HG02840 (cell line): ENCODE measurements at regions not wholly inside any gene's neighbourhood (a gene's known extent, or its start where the extent isn't known, plus 50 kb on each side); places are given as distances from the start of the nearest gene placed in this dataset.

Experiments used
- ATAC-seq: cut with Tn5 transposase; IDR thresholded peaks from one replicate; pipeline ENCODE4 v1.9.1; 2021; ENCODE audit warnings: mild to moderate bottlenecking, moderate library complexity, moderate number of reproducible peaks; ENCODE audit not compliant: unreplicated experiment, low FRiP score

GRCh38 chr3:31240466-31240865, 292.3 kb upstream of the STT3B start:
- no peak for ATAC-seq

GRCh38 chr3:31240874-31241273, 291.9 kb upstream of the STT3B start:
- no peak for ATAC-seq

DNA sequence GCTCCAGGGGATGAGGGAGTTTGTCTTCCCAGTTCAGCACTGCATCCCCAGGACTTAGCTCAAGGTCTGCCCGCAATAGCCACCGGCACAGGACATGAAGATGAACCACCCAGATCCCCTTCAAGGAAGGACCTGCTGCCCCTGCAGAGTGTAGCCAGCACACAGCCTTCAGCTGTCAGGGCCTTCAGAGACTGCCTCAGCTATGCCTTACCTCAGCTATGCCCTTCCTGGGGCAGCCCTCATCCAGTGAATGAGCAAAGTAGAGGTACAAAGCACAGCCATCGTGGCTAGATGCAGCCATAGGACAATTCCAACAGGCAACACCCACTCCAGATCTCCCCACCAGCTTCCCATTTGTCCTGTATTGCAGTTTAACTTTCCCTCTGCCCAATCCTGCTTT, 291.2 kb upstream of the STT3B start:
- no peak for ATAC-seq

DNA sequence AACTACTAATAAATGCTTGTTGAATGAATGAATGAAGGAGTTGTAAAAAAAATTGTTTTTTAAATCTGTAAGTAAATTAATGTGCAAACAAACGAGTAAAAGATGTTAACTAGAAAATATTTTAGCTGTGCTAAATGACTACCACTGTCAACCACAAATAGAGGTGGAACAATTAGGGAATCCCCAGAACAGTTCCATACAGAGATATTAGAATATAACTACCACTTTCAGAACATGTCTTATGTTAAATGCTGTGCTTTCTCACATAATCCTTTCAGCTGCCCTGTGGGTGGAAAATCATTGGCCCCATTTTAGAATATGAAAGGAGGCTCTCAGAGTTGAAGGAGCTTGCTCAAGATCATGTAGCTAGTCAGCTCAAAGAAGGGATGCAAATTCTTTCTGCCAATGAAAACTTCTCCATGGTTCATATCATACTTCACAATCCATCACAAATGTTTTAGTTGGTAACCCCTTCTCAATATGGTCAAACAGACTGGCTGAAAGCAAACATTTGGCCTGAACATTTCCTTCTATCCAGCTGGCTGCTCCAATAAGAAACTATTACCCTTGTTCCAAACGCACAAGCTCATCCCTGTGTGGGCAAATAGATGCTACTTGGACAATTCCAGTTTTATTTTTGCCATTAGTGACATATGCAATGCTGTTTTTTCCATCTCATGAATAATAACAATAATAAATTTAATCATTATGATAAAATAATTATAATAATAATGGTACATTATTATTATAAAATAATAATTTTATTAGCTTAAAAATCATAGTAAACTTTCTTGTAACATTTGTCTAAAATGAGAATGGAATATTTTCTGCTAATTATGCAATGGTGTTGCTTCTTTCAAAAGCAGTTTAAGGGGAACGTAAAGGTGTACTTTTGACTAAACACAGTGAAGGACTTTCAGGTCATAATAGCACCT, 290.4 kb upstream of the STT3B start:
- peak; percentile 77 for ATAC-seq

DNA sequence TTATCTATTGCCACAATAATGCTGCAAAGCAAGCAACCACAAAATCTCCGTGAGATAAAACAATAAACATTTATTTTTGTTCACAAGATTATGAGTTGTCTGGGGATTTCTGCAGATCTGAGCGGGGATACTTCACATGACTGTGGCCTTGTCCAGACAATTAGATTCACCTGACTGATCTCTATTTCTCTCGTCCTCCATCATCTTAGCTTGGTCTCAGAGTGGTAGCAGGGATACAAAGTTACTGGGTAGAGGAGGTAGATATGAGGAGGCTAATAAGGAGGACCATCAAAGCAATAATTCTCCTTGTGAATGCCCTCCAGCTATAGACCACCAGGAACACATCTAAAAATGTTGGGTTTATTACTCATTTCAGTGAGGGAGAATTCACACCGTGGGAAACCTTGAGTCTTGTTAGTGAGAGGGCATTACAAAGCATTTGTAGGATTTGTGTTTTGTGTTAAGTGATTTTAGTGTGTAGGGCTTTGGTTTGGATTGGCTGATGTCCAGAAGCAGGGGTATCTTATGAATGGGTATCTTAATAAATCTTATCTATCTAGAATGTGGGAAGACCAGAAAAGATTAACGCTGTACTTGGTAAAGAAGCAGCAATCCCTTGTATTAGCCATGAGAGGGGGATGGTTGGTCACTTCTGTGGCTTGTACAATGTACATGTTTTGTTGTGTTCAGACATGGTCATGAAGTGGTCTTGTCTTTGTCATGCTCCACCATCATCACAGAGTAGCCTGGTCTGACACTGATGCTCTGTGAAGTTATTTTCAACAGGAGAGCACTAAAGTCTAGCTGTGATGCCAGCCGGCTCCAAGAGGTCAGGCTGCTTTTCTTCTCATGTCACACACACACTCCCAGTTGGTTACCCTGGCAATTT, 287.6 kb upstream of the STT3B start:
- ATAC-seq, result no peak

DNA sequence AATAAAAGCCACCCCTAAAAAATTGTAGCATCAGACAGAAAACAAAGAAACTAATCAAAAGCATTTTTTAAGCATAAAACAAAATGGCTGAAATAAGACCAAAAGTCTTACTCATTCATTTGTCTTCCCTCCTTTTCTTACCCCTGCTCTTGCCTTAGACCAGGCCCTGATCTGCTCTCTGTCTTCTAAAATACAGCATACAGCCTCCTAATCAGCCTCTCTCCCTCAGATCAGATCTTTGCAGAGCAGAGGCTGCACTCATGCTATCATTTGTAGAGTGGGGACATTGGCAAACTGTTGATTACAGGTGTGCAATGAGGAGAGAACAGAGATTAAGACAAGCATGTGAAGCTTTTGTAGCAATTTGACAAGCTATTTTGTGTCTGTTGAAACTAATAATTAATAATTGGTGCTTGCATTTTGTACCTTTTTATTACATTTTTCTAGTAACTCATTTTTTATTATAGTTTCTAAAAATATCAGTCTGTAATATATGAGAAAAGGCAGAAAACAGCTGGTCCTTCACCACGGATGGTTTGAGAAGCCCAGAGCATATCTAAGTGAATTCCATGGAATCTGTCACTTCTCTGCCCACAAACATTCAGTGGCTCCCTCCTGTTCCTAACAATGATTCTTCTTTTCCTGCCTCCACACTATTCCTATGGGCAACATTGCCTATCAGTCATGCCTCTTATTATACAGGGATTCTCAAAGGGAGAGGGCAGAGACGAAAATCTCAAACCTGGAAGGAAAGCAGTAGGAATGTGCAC, 286.2 kb upstream of the STT3B start:
- ATAC-seq, result no peak

- no peak for ATAC-seq
These were observed 285.7 kb upstream of the STT3B start for GRCh38 chr3:31247063-31247447.

- ATAC-seq, result peak; percentile 66
These were observed 284.7 kb upstream of the STT3B start for GRCh38 chr3:31247850-31248562.

DNA sequence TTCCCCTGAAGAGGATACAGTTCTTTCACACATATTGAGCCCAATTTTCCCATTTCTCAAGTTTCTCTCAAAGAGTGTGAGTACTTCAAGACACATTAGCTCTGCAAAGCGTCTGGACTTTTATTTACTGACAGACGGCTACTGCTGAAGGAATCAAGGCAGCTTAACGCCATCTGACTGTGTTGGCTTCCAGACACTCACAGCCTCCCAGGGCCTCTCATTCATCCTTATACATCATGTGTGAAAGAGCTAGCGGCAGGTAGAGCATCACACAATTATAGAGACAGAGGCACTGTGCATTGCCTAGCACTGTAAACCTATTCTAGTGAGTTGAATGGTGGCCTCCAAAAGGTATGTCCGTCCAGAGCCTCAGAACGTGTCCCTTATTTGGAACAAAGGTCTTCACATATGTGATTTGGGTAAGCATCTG, 284.1 kb upstream of the STT3B start:
- no peak for ATAC-seq

DNA sequence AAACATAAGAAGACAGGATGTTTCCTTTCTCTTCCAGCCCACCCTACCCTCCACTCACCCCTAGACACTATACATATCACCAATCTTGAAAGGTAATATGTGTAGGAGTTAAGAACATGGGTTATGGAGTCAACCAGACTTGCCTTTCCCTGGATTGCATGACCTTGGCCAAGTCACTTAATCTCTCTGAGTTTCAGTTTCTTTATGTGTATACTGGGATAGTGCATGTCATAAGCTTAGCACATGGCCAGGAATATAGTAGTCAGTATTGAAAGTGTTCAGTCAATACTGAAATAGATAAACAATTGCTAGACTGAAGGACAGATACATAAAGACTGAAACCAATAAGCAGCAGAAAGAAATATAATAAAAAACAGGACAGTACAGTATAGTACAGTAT, 283.2 kb upstream of the STT3B start:
- no peak for ATAC-seq

GRCh38 chr3:31250116-31250777, 282.5 kb upstream of the STT3B start:
- no peak for ATAC-seq

DNA sequence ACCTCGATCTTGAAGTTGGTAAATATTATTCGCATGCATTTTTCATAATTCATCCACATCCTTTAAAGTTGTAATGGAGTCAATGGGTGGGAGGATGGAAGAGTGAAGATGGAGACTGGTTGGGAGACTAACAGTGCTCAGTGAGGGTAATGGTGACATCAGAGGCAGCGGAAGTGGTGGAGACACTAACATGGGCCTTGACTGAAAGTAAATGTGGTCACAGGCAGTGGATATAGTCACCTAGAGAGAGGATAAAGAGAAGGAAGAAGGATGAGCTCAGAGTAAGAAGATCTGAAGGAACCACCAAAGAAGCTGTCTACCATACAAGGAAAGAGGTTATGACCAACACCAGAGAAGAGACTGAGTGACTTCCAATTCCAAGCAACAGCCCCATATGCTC, 281.6 kb upstream of the STT3B start:
- no peak for ATAC-seq

GRCh38 chr3:31252216-31253185, 280.2 kb upstream of the STT3B start:
- ATAC-seq, result no peak

GRCh38 chr3:31253782-31254181, 278.9 kb upstream of the STT3B start:
- ATAC-seq, result no peak

GRCh38 chr3:31254483-31254882, 278.2 kb upstream of the STT3B start:
- no peak for ATAC-seq

DNA sequence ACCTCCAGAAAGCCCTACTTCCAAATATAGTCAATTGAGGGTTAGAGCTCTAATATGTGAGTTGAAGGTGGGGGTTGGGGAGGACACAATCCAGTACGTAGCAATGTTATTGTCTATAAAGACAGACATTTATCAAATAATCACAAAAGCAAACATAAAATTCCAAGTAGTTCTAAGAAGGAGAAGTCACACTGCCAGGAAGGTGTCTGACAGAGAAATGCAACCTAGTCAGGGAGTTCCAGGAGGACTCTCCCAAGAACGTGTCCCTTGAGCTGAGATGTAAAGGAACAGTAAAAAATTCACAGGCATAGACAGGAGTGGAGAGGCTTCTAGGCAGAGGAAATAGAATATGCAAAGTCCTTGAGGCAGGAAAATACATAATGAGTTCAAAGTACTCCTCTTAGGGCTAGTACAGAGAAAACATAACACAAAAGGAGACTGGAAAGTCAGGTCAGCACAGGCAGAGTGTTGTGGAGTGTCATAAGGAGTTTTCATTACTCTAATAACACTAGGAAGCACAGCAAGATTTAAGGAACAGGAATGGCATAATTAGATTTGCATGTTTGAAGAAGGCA, 277.6 kb upstream of the STT3B start:
- ATAC-seq, result no peak

DNA sequence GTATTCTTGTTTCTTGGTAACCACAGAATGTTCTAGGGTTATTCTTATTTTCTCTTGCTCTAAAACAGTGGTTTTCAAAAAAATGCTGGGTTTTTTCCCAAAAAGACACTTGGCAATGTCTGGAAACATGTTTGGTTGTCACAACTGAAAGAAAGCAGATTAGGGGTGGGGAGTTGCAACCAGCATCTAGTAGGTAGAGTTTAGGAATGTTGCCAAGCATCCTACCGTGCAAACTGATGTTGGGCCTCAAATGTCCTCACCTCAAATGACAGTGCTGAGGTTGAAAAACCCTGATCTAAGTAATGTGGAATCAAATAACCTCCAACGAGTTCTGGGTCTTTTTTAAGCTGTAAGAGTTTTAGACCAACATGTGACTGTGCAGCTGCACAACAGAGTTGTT, 270.5 kb upstream of the STT3B start:
- ATAC-seq, result no peak

GRCh38 chr3:31263897-31264296, 268.8 kb upstream of the STT3B start:
- ATAC-seq, result no peak
